ENCODE measurements at regions not wholly inside any gene's neighbourhood (a gene's known extent, or its start where the extent isn't known, plus 50 kb on each side); places are given as distances from the start of the nearest gene placed in this dataset.
"Not testable (repeated sequence)": the region's sequence is repeated elsewhere in the genome, so short reads cannot be mapped to it uniquely, and the experiment has no call there.

DNA sequence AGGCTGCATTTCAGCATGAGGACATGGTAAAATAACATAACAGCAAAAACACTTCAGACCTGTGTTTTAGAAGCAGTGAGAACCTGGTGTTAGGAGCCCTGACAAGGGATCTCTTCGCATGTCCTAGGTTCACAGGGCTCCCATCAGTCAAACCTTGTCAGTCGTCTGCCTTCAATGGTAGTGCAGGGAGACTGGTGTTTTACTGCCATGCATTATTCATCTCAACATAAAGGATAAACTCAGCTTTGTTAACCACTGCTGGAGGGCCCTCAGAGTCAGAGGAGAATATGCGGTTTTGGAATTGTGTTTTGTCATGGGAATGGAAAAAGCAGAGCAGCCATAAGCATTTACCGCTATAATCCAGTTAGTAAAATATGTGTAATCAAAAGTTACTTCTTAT lies 275.9 kb upstream of the GCFC2 start:
- DNase-seq: no peak

DNA sequence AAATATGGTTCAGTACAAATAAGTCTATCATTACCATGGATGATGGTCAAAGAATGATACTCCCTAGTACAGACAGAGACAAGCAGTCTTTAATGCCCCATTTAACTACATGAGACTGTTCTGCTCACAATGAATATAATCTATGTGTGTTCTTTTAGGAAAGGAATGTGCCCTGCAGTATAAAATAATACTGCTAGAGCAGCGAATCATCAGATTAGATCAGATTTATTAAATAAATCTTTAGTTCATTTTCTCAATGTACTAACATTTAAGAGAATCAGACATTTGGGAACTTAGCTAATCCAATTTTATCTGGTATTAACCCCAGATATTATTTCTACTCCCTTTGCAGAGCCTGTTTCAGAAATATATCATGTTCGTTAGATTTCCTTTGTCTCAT lies 272.0 kb upstream of the GCFC2 start:
- no peak for DNase-seq

DNA sequence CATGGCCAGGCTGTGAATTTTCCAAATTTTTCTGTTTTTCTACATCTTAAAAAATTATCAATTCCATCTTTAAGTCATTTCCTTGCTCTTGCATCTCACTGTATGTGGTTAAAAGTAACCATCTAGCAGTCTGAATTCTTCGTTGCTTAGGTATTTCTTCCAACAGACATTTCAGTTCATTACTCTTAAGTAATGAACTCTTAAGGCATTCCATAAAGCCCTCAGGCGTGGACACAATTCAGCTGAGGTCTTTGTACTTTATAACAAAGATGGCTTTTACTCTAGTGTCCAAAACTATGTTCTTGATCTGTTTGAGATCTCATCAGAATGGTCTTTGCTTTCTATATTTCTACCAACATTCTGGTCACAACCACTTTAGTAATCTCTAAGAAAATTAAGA lies 253.9 kb upstream of the GCFC2 start:
- no peak for DNase-seq

DNA sequence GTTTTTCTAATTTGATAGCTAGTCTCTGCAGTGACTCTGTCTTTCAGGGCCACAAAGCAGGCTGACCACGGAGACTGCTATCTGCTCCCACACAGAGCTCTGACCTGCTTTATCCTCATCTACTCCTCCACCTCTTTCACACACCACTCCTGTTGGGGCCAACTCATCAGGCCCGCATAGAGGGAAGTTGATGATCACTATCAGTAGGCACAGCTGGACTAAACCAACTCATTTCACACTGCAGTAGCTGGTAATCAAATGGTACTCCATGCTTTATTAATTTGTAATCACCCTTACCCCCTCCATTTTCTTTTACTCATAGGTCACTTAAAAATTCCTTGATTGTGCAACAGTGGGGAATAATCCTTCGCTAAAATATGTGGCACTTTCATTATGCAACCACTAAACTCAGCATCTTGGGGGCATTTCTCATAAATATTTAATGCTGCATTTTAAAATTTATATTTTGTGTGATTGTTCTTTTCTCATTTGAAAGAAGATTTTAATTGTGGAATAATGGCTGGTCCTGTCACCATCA lies 249.8 kb upstream of the GCFC2 start:
- no peak for DNase-seq

DNA sequence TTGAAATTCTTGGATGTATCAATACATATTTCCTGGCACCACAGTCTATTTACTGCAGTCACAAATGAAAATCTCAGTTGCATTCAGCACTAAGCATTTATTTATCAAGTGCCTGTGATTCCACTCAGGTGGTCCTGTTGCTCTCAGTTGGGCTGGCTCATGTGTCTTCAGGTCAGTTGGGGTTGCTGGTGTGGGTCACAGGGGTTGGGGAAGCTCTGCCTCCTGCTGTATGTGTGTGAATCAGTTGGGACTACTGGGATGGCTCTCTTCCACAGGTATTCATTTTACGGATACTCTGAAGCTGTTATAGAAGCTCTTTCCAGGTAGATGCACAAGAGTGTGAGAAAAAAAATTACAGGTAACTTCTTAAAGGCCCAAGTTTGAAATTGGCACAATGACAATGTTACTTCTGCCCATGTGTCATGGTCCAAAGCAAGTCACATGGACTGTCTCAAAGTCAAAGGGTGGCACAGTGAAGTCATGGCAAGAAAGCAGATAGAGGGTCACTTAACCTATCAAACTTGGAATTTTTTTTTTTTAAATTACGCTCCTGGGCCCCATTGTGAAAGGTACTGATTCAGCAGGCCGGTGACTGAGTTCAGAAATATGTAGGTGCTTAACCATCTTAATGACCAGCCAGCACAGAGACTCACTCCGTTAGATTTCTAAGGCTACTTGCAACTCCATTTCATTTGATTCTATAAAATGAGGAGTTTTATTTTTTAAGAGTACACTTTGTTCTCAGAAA lies 249.2 kb upstream of the GCFC2 start:
- no peak for DNase-seq

DNA sequence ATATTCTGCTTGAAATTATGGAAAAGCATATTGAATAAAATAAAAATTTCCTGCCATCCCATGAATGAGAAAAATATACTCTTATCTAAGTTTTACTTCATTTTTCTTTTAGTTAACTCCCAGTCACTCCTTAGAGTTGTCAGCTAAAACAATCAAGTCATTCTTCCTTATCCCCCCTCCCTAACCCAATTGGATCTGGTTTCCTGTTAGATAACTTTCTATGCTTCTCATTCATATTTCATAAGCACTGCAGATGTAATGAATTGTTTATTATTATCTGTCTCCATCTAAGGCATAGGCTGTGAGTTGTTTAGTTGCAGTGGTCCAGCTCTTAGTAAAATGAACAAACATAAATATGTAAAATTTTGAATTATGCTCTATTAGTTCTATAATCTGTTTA lies 244.0 kb upstream of the GCFC2 start:
- DNase-seq: no peak

DNA sequence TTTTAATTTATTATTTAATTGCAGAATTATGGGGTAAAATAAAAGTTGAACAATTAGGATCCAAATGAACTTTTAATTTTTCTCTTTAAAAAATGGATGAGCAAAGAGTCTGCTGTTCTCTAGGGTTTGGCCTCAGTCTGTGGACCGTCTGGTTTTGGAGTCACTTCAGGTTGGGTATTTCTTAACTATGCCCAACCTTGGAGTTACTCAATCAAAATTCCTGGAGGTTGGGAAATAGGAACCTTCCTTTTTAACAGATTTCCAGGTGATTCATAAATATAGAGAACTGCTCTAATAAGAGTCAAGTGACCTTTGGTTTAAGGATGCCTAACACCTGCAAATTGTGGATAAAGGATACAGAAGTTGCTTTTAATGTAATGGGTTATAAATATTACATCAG lies 241.5 kb upstream of the GCFC2 start:
- no peak for DNase-seq

DNA sequence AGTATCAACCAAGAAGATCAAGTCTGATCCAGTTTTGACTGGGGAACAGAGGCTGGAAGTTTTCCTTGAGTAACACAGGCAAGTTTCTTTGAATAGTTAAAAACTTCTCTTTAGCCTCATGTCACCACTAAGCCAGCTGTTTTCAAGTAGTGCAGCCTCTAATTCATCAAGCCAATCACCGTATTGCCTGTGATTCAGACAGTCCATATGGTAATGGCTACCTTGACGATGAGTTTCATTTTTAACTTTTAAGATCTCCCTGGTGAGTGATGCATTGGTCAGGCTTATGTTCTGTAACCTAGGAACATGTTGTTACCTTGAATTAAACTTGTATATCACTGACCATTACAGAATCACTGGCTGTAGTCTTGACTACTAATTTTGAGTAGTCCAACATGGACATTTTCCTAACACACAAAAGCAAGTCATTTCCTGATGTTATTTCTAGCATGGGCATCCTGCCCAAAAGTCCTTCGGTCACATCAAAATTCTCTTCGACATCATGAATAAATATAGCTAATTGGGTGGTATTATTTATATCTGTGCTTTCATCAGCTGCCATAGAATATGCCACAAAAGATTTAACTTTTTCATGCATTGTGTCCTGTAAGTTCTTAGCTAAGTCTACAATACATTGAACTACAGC lies 238.8 kb upstream of the GCFC2 start:
- DNase-seq: no peak

DNA sequence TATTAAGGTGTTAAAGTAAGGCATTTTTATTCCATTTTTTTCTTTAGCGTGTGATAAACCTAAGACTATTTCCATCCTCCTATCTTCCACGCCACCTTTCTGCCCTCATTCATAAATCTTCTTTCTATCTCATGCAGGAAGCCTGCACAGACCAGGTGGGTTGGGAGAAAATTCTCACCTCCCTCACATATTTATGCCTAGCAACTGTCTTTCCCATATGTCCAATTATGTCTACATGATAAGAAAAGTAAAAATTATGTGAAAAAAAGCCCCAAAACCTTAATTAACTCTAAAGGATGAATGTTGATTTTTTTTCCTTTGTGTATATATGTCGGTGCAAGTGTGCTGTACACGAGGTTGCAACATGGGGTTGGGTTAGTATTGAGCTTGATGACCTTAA lies 225.6 kb upstream of the GCFC2 start:
- no peak for DNase-seq

DNA sequence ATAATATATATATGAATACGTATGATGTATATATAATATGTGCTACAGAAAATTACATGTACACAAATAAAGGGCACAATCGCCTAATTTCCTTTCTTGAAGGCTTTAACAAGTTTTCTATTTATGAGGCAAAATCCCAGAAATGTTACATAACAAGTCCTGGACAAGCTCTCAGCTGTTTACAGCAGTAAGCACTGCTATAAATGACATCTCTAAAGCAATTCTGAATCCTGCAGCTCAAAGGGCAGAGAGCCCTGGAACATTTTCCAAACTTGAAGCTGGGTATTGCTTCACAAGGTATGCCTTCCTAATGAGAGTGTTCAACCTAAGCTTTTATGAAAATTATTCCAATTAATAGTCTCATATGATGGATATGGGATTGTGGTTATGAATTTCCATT lies 222.3 kb upstream of the GCFC2 start:
- DNase-seq: no peak

DNA sequence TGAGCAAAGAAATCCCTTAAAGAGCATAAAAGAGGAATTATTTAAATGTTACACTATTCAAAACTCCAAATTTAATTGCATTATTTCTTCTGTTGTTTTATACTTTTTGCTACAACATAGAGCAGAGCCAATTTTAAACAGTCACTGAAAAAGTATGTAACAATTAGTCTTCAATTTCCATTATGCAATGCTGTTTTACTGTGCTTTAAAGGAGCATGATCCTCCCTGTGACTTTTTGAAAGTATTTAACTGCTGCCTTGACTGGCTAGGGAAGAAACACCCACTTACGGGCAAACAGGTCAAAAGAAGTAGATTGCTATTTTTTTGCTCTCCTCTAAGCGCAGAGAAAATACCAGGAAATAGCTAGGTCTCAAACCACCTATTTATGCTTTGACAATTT lies 217.4 kb upstream of the GCFC2 start:
- DNase-seq: no peak

DNA sequence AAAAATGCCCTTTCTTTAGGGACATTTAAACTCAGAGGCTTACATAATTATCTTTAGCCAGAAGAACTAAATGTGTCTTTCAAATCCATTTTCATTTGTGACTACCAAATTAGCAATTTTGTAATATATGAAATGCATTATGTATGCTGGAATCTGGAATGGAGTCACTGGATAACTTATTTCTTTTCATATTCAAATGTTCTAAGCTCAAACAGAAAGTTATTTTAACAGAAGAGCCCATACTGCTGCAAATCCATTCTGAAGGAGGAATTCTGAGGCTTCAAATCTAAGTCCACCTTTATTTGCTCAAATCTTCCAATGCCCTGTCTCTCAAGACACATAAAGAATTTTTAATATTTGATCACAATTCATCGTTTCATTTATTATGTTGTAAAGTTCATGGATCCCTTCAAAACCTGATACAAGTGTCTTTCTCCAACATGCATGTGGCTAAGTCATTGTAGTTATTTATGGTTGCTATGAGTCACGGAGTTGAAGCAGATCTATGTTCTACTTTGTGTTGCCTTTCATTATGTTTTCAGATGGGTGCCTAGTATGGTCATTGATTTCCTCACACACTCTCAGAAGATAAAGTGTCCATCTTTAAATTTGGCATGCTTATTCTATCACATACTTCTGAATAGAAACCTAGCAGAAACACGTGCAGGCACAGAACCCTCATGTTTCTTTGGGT lies 214.8 kb upstream of the GCFC2 start:
- no peak for DNase-seq

DNA sequence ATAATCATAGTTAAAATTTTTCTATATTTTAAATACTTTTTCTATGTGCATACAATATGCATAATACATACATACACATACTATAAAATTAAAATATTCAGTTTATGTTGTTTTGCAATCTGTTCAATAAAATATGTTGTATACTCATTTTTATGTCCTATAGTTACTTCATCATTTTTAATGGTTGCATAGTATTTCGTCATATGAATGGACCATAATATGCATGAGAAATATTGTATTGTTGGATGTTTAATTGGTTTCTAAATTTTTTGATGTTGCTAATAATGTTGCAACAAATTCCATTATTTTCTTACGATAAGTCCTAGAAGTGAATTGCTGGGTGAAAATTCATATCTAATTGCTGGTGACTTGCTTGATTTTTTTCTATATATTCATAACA lies 211.5 kb upstream of the GCFC2 start:
- no peak for DNase-seq

DNA sequence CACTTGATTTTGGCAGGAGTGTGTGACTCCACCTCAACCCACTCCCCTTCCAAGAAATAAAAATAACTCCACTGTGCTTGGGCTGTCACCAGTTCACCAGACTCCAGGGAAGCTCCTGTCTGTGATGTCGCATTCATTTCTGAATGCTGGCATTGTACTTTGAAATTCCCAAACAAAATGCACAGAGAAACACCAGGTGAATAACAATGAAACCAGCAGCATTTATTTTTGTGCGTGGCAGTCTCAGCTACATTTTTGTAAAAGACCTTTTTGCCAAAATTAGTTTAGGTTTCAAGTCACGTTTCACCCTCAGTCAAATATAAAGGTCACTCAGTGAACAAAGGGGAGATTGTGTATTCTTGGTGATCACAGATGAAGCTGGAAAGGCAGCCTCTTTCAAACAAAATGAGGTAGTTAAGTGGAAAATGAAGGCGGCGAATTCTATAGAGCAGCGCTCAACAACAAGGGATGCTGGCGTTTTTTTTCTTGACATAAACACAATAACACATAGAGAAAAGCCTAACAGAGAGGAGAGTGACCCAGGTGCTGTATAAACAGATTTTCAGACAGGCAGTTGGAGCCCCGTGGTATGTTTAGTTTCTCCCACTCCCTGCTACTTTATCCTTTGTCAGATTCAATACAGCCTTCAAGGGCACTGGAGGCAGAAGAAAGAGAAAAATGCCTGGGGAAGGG lies 210.3 kb upstream of the GCFC2 start:
- no peak for DNase-seq

DNA sequence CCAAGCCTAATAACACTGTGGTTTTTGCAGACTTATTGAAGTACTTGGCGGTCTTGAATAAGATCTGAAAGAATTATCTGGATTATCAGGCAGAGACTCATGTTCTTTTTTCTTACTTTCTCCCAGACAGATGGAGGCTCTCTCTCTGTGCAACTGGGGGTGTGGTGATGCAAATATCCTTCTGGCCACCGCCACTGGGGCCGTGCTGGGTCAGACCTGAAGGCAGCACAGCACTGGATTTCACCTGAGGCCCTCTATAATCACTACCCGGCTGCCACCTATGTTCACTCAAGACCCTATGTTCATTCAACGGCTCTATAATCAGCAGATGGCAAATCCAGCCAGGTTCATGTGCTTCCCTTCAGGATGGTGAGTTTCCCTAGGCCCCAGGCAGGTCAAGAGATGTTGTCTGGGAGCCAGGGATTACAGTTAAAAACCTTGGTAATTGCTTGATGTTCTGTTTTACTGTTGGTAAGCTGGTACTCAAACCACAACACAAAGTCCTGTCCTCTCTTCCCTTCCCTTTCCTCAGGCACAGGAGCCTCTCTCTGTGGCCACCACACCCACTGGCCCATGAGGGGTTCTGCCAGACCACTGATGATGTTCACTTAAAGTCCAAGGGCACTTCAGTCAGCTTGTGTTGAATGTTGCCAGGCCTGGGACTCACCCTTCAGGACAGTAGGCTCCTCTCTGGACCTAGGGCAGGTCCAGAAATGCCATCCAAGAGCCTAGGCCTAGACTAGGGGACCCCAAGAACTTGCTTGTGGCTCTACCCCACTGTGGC lies 205.3 kb upstream of the GCFC2 start:
- no peak for DNase-seq

DNA sequence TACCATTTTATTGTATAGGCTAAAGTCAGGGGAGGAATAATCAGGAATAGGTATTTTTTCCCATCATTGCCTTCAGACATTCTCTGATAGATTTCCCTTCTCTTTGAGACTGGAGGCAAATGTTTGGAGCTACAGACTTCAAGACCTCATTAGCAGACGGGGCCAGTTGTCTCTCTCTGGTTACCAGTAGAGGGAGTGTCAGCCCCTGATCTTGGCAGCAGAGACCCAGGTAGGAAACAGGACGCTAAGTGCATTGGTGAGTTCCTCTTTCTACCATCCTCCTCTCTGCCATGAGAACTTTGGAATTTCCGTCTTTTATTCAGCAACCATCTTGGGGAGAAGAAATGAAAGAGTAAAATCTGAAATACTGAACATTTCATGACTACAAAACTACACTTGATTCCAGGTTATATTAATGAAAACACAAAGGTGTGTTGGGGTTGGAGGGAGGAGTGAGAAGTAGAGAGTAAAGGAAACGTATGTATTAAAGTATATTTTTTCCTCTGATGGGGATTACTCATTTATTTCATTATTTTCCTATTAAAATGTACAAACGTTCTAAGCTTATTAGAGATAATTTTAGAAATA lies 186.2 kb upstream of the GCFC2 start:
- no peak for DNase-seq

DNA sequence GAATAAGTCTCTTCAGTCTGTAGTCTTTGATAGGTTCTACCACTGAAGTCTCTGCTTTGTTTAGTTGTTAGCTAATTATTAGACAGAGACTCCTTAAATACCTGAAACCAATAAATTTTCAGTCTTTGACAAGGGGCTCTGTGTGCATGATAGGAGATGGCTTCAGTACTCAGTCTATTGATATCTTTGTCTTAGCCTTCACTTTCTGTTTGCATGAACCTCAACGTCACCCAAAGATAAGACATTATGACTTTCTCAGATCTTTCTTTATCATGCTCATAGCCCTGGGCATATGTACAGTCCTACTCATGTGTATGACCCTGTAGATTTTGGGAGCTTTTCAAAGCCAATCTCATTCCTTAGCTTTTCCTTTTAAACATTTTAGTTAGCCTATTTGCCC lies 183.5 kb upstream of the GCFC2 start:
- DNase-seq: no peak

DNA sequence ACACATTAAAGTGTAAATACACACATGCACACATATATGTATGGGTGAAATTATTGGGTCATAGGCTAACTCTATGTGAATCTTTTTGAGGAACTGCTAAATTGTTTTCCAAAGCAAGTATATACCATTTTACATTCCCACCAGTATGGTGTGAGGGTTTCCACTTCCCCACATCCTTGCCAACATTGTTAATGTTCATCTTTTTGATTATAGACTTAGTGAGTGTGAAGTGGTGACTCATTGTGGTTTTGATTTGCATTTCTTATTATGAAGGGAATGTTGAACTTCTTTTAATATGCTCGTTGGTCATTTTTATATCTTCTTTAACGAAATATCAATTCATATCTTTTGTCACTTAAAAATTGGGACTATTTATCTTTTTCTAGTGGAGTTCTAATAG lies 181.8 kb upstream of the GCFC2 start:
- DNase-seq: no peak

DNA sequence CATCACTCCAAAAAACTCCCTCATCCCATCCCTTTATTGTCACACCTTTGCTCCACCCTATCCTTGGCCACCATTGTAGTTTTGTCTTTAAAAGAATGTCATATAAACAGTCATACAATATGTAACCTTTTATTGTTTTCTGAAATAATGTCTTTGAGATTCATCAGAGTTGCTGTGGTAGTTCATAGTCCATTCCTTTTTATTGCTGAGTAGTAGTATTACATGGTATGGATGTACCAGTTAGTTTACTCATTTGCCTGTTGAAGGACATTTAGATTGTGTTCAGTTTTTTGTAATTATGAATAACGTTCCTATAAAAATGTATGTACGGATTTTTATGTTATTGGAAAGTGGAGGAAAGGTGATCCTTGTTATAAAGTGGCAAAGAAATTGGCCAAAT lies 171.8 kb upstream of the GCFC2 start:
- DNase-seq: no peak

DNA sequence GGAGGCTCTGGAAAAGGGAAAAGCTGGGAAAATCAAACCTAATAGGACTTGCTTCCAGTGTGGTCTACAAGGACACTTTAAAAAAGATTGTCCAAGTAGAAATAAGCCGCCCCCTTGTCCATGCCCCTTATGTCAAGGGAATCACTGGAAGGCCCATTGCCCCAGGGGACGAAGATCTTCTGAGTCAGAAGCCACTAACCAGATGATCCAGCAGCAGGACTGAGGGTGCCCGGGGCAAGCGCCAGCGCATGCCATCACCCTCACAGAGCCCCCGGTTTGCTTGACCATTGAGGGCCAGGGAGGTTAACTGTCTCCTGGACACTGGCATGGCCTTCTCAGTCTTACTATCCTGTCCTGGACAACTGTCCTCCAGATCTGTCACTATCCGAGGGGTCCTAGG lies 164.9 kb upstream of the GCFC2 start:
- not testable (repeated sequence) for DNase-seq

DNA sequence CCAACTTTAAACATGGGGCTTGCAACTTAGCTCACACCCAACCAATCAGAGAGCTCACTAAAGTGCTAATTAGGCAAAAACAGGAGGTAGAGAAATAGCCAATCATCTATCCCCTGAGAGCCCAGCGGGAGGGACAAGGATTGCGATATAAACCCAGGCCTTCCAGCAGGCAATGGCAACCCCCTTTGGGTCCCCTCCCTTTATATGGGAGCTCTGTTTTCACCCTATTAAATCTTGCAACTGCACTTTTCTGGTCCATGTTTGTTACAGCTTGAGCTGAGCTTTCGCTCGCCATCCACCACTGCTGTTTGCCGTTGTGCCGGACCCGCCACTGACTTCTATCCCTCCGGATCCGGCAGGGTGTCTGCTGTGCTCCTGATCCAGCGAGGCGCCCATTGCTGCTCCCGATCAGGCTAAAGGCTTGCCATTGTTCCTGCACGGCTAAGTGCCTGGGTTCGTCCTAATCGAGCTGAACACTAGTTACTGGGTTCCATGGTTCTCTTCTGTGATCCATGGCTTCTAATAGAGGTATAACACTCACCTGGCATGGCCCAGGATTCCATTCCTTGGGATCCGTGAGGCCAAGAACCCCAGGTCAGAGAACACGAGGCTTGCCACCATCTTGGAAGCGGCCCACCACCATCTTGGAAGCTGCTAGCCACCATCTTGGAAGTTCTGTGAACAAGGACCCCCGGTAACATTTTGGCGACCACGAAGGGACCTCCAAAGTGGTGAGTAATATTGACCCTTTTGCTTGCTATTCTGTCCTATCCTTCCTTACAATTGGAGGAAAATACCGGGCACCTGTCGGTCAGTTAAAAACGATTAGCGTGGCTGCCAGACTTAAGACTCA lies 161.3 kb upstream of the GCFC2 start:
- DNase-seq: not testable (repeated sequence)

Data from stimulated activated CD8-positive, alpha-beta memory T cell treated with anti-CD3 and anti-CD28 coated beads, Interleukin-4, amount 100 ng/mL, for 48 hours (primary cell).